H9 (cell line): ENCODE measurements at regions not wholly inside any gene's neighbourhood (a gene's known extent, or its start where the extent isn't known, plus 50 kb on each side); places are given as distances from the start of the nearest gene placed in this dataset.

Experiments used
- DNase-seq: peaks from one replicate; pipeline ENCODE4 v3.0.0-alpha.2; 2017
- H2AFZ ChIP-seq: one replicate; pipeline ENCODE4 v1.6.1; 2013; ENCODE audit warnings: mild to moderate bottlenecking, low read length, control low read depth, moderate library complexity
- H2AK5ac ChIP-seq: 2 replicates; pipeline ENCODE4 v1.6.1; 2013; ENCODE audit warnings: low read length, control low read depth, mixed read lengths; ENCODE audit not compliant: insufficient read length
- H2BK120ac ChIP-seq: one replicate; pipeline ENCODE4 v1.6.1; 2013; ENCODE audit warnings: low read depth, mild to moderate bottlenecking, low read length, control low read depth, inconsistent platforms; ENCODE audit not compliant: poor library complexity, severe bottlenecking
- H2BK12ac ChIP-seq: 2 replicates; pipeline ENCODE4 v1.6.1; 2013; ENCODE audit warnings: low read length, control low read depth, mixed read lengths, low read depth; ENCODE audit not compliant: insufficient read length
- H2BK15ac ChIP-seq: 2 replicates; pipeline ENCODE4 v1.6.1; 2013; ENCODE audit warnings: low read depth, low read length, control low read depth
- H2BK20ac ChIP-seq: one replicate; pipeline ENCODE4 v1.6.1; 2013; ENCODE audit warnings: low read depth, mild to moderate bottlenecking, low read length, control low read depth, inconsistent platforms; ENCODE audit not compliant: poor library complexity, severe bottlenecking
- H2BK5ac ChIP-seq: 2 replicates; pipeline ENCODE4 v1.6.1; 2013; ENCODE audit warnings: low read length, control low read depth, mixed read lengths; ENCODE audit not compliant: insufficient read length
- H3K14ac ChIP-seq: 2 replicates; pipeline ENCODE4 v1.6.1; 2013; ENCODE audit warnings: low read length, control low read depth; ENCODE audit not compliant: insufficient read depth
- H3K18ac ChIP-seq: 2 replicates; pipeline ENCODE4 v1.6.1; 2013; ENCODE audit warnings: low read depth, mild to moderate bottlenecking, mixed read lengths, low read length, control low read depth; ENCODE audit not compliant: insufficient read length
- H3K23ac ChIP-seq: 2 replicates; pipeline ENCODE4 v1.6.1; 2013; ENCODE audit warnings: low read length, control low read depth, mixed read lengths, low read depth; ENCODE audit not compliant: insufficient read length
- H3K23me2 ChIP-seq: 2 replicates; pipeline ENCODE4 v1.6.1; 2013; ENCODE audit warnings: low read depth, mild to moderate bottlenecking, mixed read lengths, low read length, control low read depth; ENCODE audit not compliant: insufficient read length, poor library complexity, severe bottlenecking
- H3K27ac ChIP-seq: 2 replicates; pipeline ENCODE4 v1.5.1; 2013; ENCODE audit warnings: low read length, control low read depth, mixed read lengths, low read depth; ENCODE audit not compliant: insufficient read length
- H3K27me3 ChIP-seq: 2 replicates; pipeline ENCODE4 v1.6.1; 2013; ENCODE audit warnings: low read length, control low read depth, inconsistent platforms; ENCODE audit not compliant: insufficient read depth
- H3K4ac ChIP-seq: 2 replicates; pipeline ENCODE4 v1.6.1; 2013; ENCODE audit warnings: low read depth, mild to moderate bottlenecking, control low read depth, inconsistent platforms, low read length, moderate library complexity
- H3K4me1 ChIP-seq: 2 replicates; pipeline ENCODE4 v1.6.1; 2013; ENCODE audit warnings: low read length, control low read depth, inconsistent platforms; ENCODE audit not compliant: insufficient read depth
- H3K4me2 ChIP-seq: 2 replicates; pipeline ENCODE4 v1.6.1; 2013; ENCODE audit warnings: low read length, control low read depth, mixed read lengths; ENCODE audit not compliant: insufficient read length, insufficient read depth
- H3K56ac ChIP-seq: 2 replicates; pipeline ENCODE4 v1.6.1; 2013; ENCODE audit warnings: low read depth, mild to moderate bottlenecking, mixed read lengths, low read length, control low read depth; ENCODE audit not compliant: insufficient read length
- H3K79me1 ChIP-seq: 2 replicates; pipeline ENCODE4 v1.6.1; 2013; ENCODE audit warnings: low read depth, mild to moderate bottlenecking, moderate library complexity, low read length, control low read depth, inconsistent platforms; ENCODE audit not compliant: insufficient read depth, poor library complexity, severe bottlenecking
- H3K79me2 ChIP-seq: 2 replicates; pipeline ENCODE4 v1.6.1; 2013; ENCODE audit warnings: low read length, control low read depth, inconsistent platforms; ENCODE audit not compliant: insufficient read depth
- H3K9ac ChIP-seq: 2 replicates; pipeline ENCODE4 v1.6.1; 2013; ENCODE audit warnings: low read length, control low read depth, mixed read lengths; ENCODE audit not compliant: insufficient read length; ENCODE audit errors: extremely low read depth
- H3K9me3 ChIP-seq: one replicate; pipeline ENCODE4 v1.6.1; 2013; ENCODE audit warnings: low read depth, low read length, inconsistent platforms; ENCODE audit not compliant: control insufficient read depth
- H3T11ph ChIP-seq: one replicate; pipeline ENCODE4 v1.6.1; 2013; ENCODE audit warnings: mild to moderate bottlenecking, low read length, control low read depth, inconsistent platforms
- H4K20me1 ChIP-seq: one replicate; pipeline ENCODE4 v1.6.1; 2013; ENCODE audit not compliant: control insufficient read depth, insufficient read length, insufficient read depth
- H4K5ac ChIP-seq: 2 replicates; pipeline ENCODE4 v1.6.1; 2013; ENCODE audit warnings: low read depth, mild to moderate bottlenecking, mixed read lengths, low read length, control low read depth; ENCODE audit not compliant: insufficient read length
- H4K8ac ChIP-seq: replicated peaks from 2 replicates; pipeline ENCODE4 v1.6.1; 2013; ENCODE audit warnings: low read length, control low read depth, mixed read lengths, low read depth; ENCODE audit not compliant: insufficient read length
- H4K91ac ChIP-seq: 2 replicates; pipeline ENCODE4 v1.6.1; 2013; ENCODE audit warnings: low read depth, mild to moderate bottlenecking, moderate library complexity, mixed read lengths, low read length, control low read depth; ENCODE audit not compliant: insufficient read length
- H3K27ac Mint-ChIP-seq, 3 experiments: 2 replicates in 2 of 3; 3 replicates in 1 of 3; pipeline ENCODE4 v1.8.0; 2020 to 2021; ENCODE audit warnings: mixed read lengths in 3 of 3, mild to moderate bottlenecking in 1 of 3, moderate library complexity in 1 of 3
- H3K27me3 Mint-ChIP-seq: 2 replicates; pipeline ENCODE4 v1.8.0; 2021; ENCODE audit warnings: low read depth, mild to moderate bottlenecking, moderate library complexity, mixed read lengths
- H3K36me3 Mint-ChIP-seq, 3 experiments: 2 replicates in 2 of 3; 3 replicates in 1 of 3; pipeline ENCODE4 v1.8.0; 2020 to 2021; ENCODE audit warnings: low read depth in 3 of 3, mixed read lengths in 3 of 3; ENCODE audit not compliant: insufficient read depth in 1 of 3
- H3K4me1 Mint-ChIP-seq, 2 experiments: 2 replicates each; pipeline ENCODE4 v1.8.0; 2020; ENCODE audit warnings: mixed read lengths in 2 of 2
- H3K4me3 Mint-ChIP-seq, 2 experiments: 2 replicates in 1 of 2; 3 replicates in 1 of 2; pipeline ENCODE4 v1.8.0; 2020 to 2021; ENCODE audit warnings: mild to moderate bottlenecking in 2 of 2, mixed read lengths in 2 of 2, moderate library complexity in 1 of 2
- H3K9me3 Mint-ChIP-seq, 2 experiments: 2 replicates in 1 of 2; 3 replicates in 1 of 2; pipeline ENCODE4 v1.8.0; 2020; ENCODE audit warnings: mild to moderate bottlenecking in 2 of 2, mixed read lengths in 2 of 2, moderate library complexity in 1 of 2
- CTCF ChIP-seq: fragments of 200-600 bp; sonication (generic); conservative IDR thresholded peaks from 3 replicates; pipeline ENCODE4 v1.8.0; 2021; ENCODE audit warnings: antibody characterized with exemption, mild to moderate bottlenecking
- WGBS: extraction: QIAGEN DNeasy Blood & Tissue Kit; methylation state at CpG from one replicate; pipeline ENCODE4 v1.1.7; 2013; ENCODE audit warnings: missing lambda C conversion rate, low lambda C conversion rate, mixed read lengths; ENCODE audit not compliant: insufficient read length; ENCODE audit errors: extremely low coverage; 5-methylcytosine and 5-hydroxymethylcytosine counted together

GRCh38 chr18:48476550-48476917 is 62.3 kb upstream of the CTIF start:
- H3K4me3 Mint-ChIP-seq: no peak overlapping the region
- H3K18ac ChIP-seq: no peak overlapping the region
- H3K9ac ChIP-seq: no peak overlapping the region
- H4K8ac ChIP-seq: no peak overlapping the region
- no peaks in the 10 kb centered on the region for H3K4me1 Mint-ChIP-seq
- H3K27ac ChIP-seq: no peak overlapping the region
- no CpG with 5 or more reads among the region's 3 CpGs for WGBS
- no peak overlapping the region for H4K91ac ChIP-seq
- H3K4me1 ChIP-seq: no peaks in the 10 kb centered on the region
- H2BK12ac ChIP-seq: no peak overlapping the region
- no peak overlapping the region for H4K5ac ChIP-seq
- DNase-seq: no peak
- H2BK5ac ChIP-seq: no peak overlapping the region
- H4K20me1 ChIP-seq: no peaks in the 10 kb centered on the region
- no peaks in the 10 kb centered on the region for H3K36me3 Mint-ChIP-seq
- H3K9me3 Mint-ChIP-seq: peaks cover 0 to 5% of the 10 kb centered on the region in 2 experiments; a peak in 4 of 5 replicates
- H3K27me3 Mint-ChIP-seq: peaks cover 8% of the 10 kb centered on the region
- H2AK5ac ChIP-seq: no peak overlapping the region
- no peak overlapping the region for H3K27ac Mint-ChIP-seq
- no peak overlapping the region for H3T11ph ChIP-seq
- no peak overlapping the region for H3K4me2 ChIP-seq
- no peak overlapping the region for H2BK15ac ChIP-seq
- no peak overlapping the region for H3K4ac ChIP-seq
- H3K79me2 ChIP-seq: no peaks in the 10 kb centered on the region
- no peaks in the 10 kb centered on the region for H3K27me3 ChIP-seq
- no peak overlapping the region for H2AFZ ChIP-seq
- H3K23ac ChIP-seq: no peak overlapping the region
- TF ChIP-seq CTCF: no peak
- H2BK20ac ChIP-seq: no peak overlapping the region
- no peaks in the 10 kb centered on the region for H3K23me2 ChIP-seq
- no peaks in the 10 kb centered on the region for H3K79me1 ChIP-seq
- no peak overlapping the region for H3K14ac ChIP-seq
- no peak overlapping the region for H3K56ac ChIP-seq
- no peak overlapping the region for H2BK120ac ChIP-seq
- no peaks in the 10 kb centered on the region for H3K9me3 ChIP-seq
